PFSK-1 (cell line): ENCODE measurements at regions not wholly inside any gene's neighbourhood (a gene's known extent, or its start where the extent isn't known, plus 50 kb on each side); places are given as distances from the start of the nearest gene placed in this dataset.

ENCODE experiments used
- FOXP2 ChIP-seq: optimal IDR thresholded peaks from 2 replicates; pipeline ENCODE3; 2011; ENCODE audit warnings: borderline replicate concordance, control low read depth, inconsistent platforms; ENCODE audit not compliant: insufficient read depth; ENCODE audit errors: extremely low read length, extremely low read depth
- POLR2AphosphoS5 ChIP-seq: IDR thresholded peaks from 2 replicates; pipeline ENCODE4 v1.6.1; 2012; ENCODE audit warnings: low read depth, mild to moderate bottlenecking, control low read depth, low read length, moderate library complexity
- SIN3A ChIP-seq: IDR thresholded peaks from 2 replicates; pipeline ENCODE4 v1.6.1; 2012; ENCODE audit warnings: mild to moderate bottlenecking, low read length, moderate library complexity, borderline replicate concordance; ENCODE audit not compliant: insufficient read depth
- TAF1 ChIP-seq: IDR thresholded peaks from 2 replicates; pipeline ENCODE4 v1.6.1; 2012; ENCODE audit warnings: low read length, control low read depth, borderline replicate concordance; ENCODE audit not compliant: insufficient read depth
- TF ChIP-seq, protein P1 (sequence below), 2 experiments: IDR thresholded peaks; 2 replicates each; pipeline versions ENCODE4 v1.6.1 to v1.8.0; 2011 to 2012; ENCODE audit warnings: low read depth in 2 of 2, low read length in 2 of 2, control low read depth in 1 of 2, inconsistent platforms in 1 of 2, mild to moderate bottlenecking in 1 of 2, moderate library complexity in 1 of 2; ENCODE audit not compliant: insufficient read depth in 1 of 2

GRCh38 chr2:12487253-12488004 is 229.3 kb upstream of the TRIB2 start:
- TF ChIP-seq POLR2AphosphoS5 (no peak), FOXP2 (no peak), SIN3A (no peak), TAF1 (no peak)
- TF ChIP-seq, protein P1, sequence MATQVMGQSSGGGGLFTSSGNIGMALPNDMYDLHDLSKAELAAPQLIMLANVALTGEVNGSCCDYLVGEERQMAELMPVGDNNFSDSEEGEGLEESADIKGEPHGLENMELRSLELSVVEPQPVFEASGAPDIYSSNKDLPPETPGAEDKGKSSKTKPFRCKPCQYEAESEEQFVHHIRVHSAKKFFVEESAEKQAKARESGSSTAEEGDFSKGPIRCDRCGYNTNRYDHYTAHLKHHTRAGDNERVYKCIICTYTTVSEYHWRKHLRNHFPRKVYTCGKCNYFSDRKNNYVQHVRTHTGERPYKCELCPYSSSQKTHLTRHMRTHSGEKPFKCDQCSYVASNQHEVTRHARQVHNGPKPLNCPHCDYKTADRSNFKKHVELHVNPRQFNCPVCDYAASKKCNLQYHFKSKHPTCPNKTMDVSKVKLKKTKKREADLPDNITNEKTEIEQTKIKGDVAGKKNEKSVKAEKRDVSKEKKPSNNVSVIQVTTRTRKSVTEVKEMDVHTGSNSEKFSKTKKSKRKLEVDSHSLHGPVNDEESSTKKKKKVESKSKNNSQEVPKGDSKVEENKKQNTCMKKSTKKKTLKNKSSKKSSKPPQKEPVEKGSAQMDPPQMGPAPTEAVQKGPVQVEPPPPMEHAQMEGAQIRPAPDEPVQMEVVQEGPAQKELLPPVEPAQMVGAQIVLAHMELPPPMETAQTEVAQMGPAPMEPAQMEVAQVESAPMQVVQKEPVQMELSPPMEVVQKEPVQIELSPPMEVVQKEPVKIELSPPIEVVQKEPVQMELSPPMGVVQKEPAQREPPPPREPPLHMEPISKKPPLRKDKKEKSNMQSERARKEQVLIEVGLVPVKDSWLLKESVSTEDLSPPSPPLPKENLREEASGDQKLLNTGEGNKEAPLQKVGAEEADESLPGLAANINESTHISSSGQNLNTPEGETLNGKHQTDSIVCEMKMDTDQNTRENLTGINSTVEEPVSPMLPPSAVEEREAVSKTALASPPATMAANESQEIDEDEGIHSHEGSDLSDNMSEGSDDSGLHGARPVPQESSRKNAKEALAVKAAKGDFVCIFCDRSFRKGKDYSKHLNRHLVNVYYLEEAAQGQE (IDR thresholded peaks at IDR 0.05; ENCODE audit: insufficient read depth in 1 of 2, low read depth in 2 of 2, low read length in 2 of 2) = no peak

GRCh38 chr2:12488352-12489318 is 228.1 kb upstream of the TRIB2 start:
- TF ChIP-seq, protein P1 (IDR thresholded peaks at IDR 0.05; ENCODE audit: insufficient read depth in 1 of 2, low read depth in 2 of 2, low read length in 2 of 2) = no peak
- TF ChIP-seq FOXP2 (no peak), POLR2AphosphoS5 (no peak), TAF1 (no peak), SIN3A (no peak)

GRCh38 chr2:12490641-12491040 is 226.1 kb upstream of the TRIB2 start:
- no peak for TF ChIP-seq TAF1
- no peak for TF ChIP-seq POLR2AphosphoS5
- TF ChIP-seq, protein P1 (IDR thresholded peaks at IDR 0.05; ENCODE audit: insufficient read depth in 1 of 2, low read depth in 2 of 2, low read length in 2 of 2) = no peak
- no peak for TF ChIP-seq FOXP2
- no peak for TF ChIP-seq SIN3A

GRCh38 chr2:12493031-12493513 is 223.7 kb upstream of the TRIB2 start:
- TF ChIP-seq TAF1 = no peak
- TF ChIP-seq, protein P1 (IDR thresholded peaks at IDR 0.05; ENCODE audit: insufficient read depth in 1 of 2, low read depth in 2 of 2, low read length in 2 of 2) = no peak
- TF ChIP-seq POLR2AphosphoS5 = no peak
- TF ChIP-seq FOXP2 = no peak
- no peak for TF ChIP-seq SIN3A
